Psoas muscle (tissue), 7 donors: ENCODE measurements at regions not wholly inside any gene's neighbourhood (a gene's known extent, or its start where the extent isn't known, plus 50 kb on each side); places are given as distances from the start of the nearest gene placed in this dataset.

Experiments used
- ATAC-seq, 4 donors: fragments of 200-7000 bp; cut with Tn5 transposase; one replicate each; pipeline ENCODE4 v1.9.1; 2020; ENCODE audit warnings: moderate library complexity in 3 of 4, mild to moderate bottlenecking in 2 of 4
- DNase-seq, 2 donors: peaks; one replicate each; pipeline ENCODE4 v3.0.0-alpha.2; 2020
- H3K27ac ChIP-seq: fragments of 200-600 bp; one replicate; pipeline ENCODE4 v1.8.0; 2022
- H3K27me3 ChIP-seq, 3 donors: fragments of 200-600 bp in 1 of 3; one replicate each; pipeline versions ENCODE4 v1.6.1 to v1.8.0; 2013 to 2022; ENCODE audit warnings: low read length in 2 of 3, mild to moderate bottlenecking in 2 of 3, moderate library complexity in 1 of 3; ENCODE audit not compliant: insufficient read depth in 3 of 3
- H3K36me3 ChIP-seq, 2 donors: fragments of 200-600 bp in 1 of 2; one replicate each; pipeline versions ENCODE4 v1.6.1 to v1.8.0; 2013 to 2022; ENCODE audit warnings: low read depth in 1 of 2, mild to moderate bottlenecking in 1 of 2, moderate library complexity in 1 of 2; ENCODE audit not compliant: insufficient read depth in 1 of 2
- H3K4me1 ChIP-seq: fragments of 200-600 bp; one replicate; pipeline ENCODE4 v1.8.0; 2022
- H3K4me3 ChIP-seq: fragments of 200-600 bp; one replicate; pipeline ENCODE4 v1.8.0; 2022; ENCODE audit warnings: mild to moderate bottlenecking
- H3K9me3 ChIP-seq: fragments of 200-600 bp; one replicate; pipeline ENCODE4 v1.8.0; 2022
- CTCF ChIP-seq: fragments of 200-600 bp; IDR thresholded peaks from one replicate; pipeline ENCODE4 v1.8.0; 2022; ENCODE audit warnings: antibody characterized with exemption
- WGBS, 3 donors: extraction: QIAGEN DNeasy Blood & Tissue Kit; methylation state at CpG; one replicate each; pipeline versions ENCODE4 v1.1.6 to v1.1.7; 2013; 5-methylcytosine and 5-hydroxymethylcytosine counted together
- intact Hi-C, 2 donors: fragments of 100-400 bp; cut with DNase I; formaldehyde crosslinking; loops; one replicate each; pipeline versions ENCODE4 v1.11.0 to v1.14.2; 2022
- donor health status: healthy with polysubstance abuse.
- donor health status: DM: no; HTN: no; CAD: no; lungs with moderate emphysema.
- donor health status: Bipolar disorder and iron deficiency.
- donor health status: healthy.
- donor health status: DM: yes; HTN: yes; CAD: no.
- donor health status: DM: no; HTN: no; CAD: no.
- donor health status: DM: yes; HTN: yes; CAD: no.

- peaks cover 0 to 31% (median 2%) of the 10 kb centered on the region in 3 donors for H3K27me3 ChIP-seq
- intact Hi-C loops = no loop called here
- TF ChIP-seq CTCF = no peak
- no peak for ATAC-seq
- H3K4me3 ChIP-seq = no peak overlapping the region
- 62 to 67% (median 66%) methylated on average over 5 of the region's 5 CpGs for WGBS, 3 donors
- H3K9me3 ChIP-seq = no peaks in the 10 kb centered on the region
- no peak overlapping the region for H3K27ac ChIP-seq
- H3K36me3 ChIP-seq = no peaks in the 10 kb centered on the region
- no peaks in the 10 kb centered on the region for H3K4me1 ChIP-seq
- DNase-seq = no peak
These were observed 85.1 kb upstream of the FGFR2 start for GRCh38 chr10:121683366-121683765.

- Histone ChIP-seq H3K4me1 (no peaks in the 10 kb centered on the region), H3K27me3 (peaks cover 0 to 34% (median 2%) of the 10 kb centered on the region in 3 donors), H3K9me3 (no peaks in the 10 kb centered on the region), H3K36me3 (no peaks in the 10 kb centered on the region), H3K4me3 (no peak overlapping the region), H3K27ac (no peak overlapping the region)
- WGBS, 3 donors = 34 to 39% (median 38%) methylated on average over 23 to 24 of the region's 24 CpGs
- intact Hi-C loops = no loop called here
- DNase-seq = no peak
- no peak for ATAC-seq
- TF ChIP-seq CTCF = no peak
These were observed 83.9 kb upstream of the FGFR2 start for GRCh38 chr10:121681997-121682687.

- 19 to 26% (median 19%) methylated on average over 9 of the region's 9 CpGs for WGBS, 3 donors
- DNase-seq (no peak), ATAC-seq (no peak)
- Histone ChIP-seq H3K27ac (no peak overlapping the region), H3K9me3 (no peaks in the 10 kb centered on the region), H3K36me3 (no peaks in the 10 kb centered on the region), H3K4me1 (no peaks in the 10 kb centered on the region), H3K4me3 (no peak overlapping the region), H3K27me3 (peaks cover 0 to 29% (median 2%) of the 10 kb centered on the region in 3 donors)
- no peak for TF ChIP-seq CTCF
- intact Hi-C loops = no loop called here
These were observed 82.8 kb upstream of the FGFR2 start for GRCh38 chr10:121680879-121681655.

- no peaks in the 10 kb centered on the region for H3K9me3 ChIP-seq
- intact Hi-C loops = no loop called here
- WGBS, 3 donors = 77 to 78% (median 77%) methylated on average over 4 of the region's 4 CpGs
- no peaks in the 10 kb centered on the region for H3K4me1 ChIP-seq
- H3K36me3 ChIP-seq = no peaks in the 10 kb centered on the region
- peaks cover 0 to 17% (median 5%) of the 10 kb centered on the region in 3 donors for H3K27me3 ChIP-seq
- TF ChIP-seq CTCF = no peak
- no peak overlapping the region for H3K27ac ChIP-seq
- H3K4me3 ChIP-seq = no peak overlapping the region
- no peak for ATAC-seq
- DNase-seq = no peak
These were observed 81.7 kb upstream of the FGFR2 start for GRCh38 chr10:121679916-121680315.
